ENCODE measurements at regions not wholly inside any gene's neighbourhood (a gene's known extent, or its start where the extent isn't known, plus 50 kb on each side); places are given as distances from the start of the nearest gene placed in this dataset.

DNA sequence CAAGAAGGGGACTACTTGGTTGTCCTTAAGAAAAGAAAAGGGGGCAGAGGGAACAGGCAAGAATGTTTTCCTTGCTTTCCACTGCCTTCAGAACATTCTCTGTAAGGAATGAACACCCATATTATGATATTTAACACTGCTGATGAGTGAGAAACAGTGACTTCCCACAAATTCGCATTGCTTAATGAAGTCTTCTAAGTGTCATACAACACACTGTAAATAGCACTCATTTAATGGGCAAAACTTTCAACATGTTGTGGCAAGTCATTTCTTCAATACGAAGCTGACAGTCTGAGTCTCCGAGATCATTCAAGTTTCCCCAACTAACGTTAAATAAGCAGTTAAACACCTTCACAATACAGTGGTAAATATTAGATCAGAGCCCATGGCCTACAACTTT, 464.4 kb downstream of the SHQ1 start:
- peaks cover 46 to 100% of the 10 kb centered on the region in 2 experiments for H3K79me2 ChIP-seq (ENCODE audit: control insufficient read depth in 1 of 2, insufficient read depth in 2 of 2, low read length in 2 of 2)
- no peak overlapping the region for H2BK15ac ChIP-seq (ENCODE audit: low read length)
- H2BK12ac ChIP-seq (ENCODE audit: low read depth, low read length) = no peak overlapping the region
- H3K4ac ChIP-seq (replicated peaks; ENCODE audit: insufficient read length, low read depth, low read length) = no peak overlapping the region
- no peak overlapping the region; a peak in 1 of 4 replicates for H3K4me2 ChIP-seq (ENCODE audit: insufficient read depth in 1 of 2, low read depth in 2 of 2, low read length in 2 of 2)
- no peak overlapping the region for H2AFZ ChIP-seq (ENCODE audit: low read length)
- H3K18ac ChIP-seq (ENCODE audit: extremely low read depth, low read length) = no peak overlapping the region
- no peak overlapping the region for H3K4me3 ChIP-seq (ENCODE audit: extremely low read depth in 1 of 4, insufficient read depth in 2 of 4, low read depth in 3 of 4, low read length in 4 of 4)
- no peaks in the 10 kb centered on the region for H3K27me3 ChIP-seq (replicated peaks in 1 of 4; ENCODE audit: control insufficient read depth in 3 of 4, extremely low read depth in 1 of 4, insufficient read depth in 3 of 4, low read length in 3 of 4)
- peaks cover 18% of the 10 kb centered on the region for H3K79me1 ChIP-seq (ENCODE audit: low read depth, low read length)
- H2BK20ac ChIP-seq (ENCODE audit: low read length) = no peak overlapping the region
- H3K14ac ChIP-seq (ENCODE audit: insufficient read length) = no peak overlapping the region
- whole genome bisulfite sequencing, 2 experiments (ENCODE audit: extremely low coverage in 1 of 2, insufficient coverage in 1 of 2, insufficient read length in 1 of 2, insufficient replicate concordance in 2 of 2, low coverage in 1 of 2, low lambda C conversion rate in 2 of 2, missing lambda C conversion rate in 1 of 2) = 78% methylated on average over 4 of the region's 4 CpGs; no CpG with 5 or more reads in 1 of the 2 experiments
- H3K56ac ChIP-seq (replicated peaks; ENCODE audit: insufficient read length, low read depth, low read length) = no peak overlapping the region
- H3K9ac ChIP-seq (replicated peaks in 1 of 4; ENCODE audit: extremely low read depth in 1 of 4, low read depth in 3 of 4, low read length in 3 of 4) = no peak overlapping the region
- H4K8ac ChIP-seq (ENCODE audit: extremely low read depth, insufficient read depth, low read length) = no peak overlapping the region
- H2AK5ac ChIP-seq (ENCODE audit: low read depth, low read length) = no peak overlapping the region
- H2BK5ac ChIP-seq (ENCODE audit: low read depth, low read length) = no peak overlapping the region
- H4K20me1 ChIP-seq (replicated peaks in 1 of 2; ENCODE audit: control insufficient read depth in 1 of 2, insufficient read depth in 2 of 2, low read length in 2 of 2) = peaks cover 36 to 38% of the 10 kb centered on the region in 2 experiments
- no peaks in the 10 kb centered on the region for H3K36me3 ChIP-seq (ENCODE audit: control insufficient read depth in 2 of 4, insufficient read depth in 4 of 4, low read length in 3 of 4)
- H4K91ac ChIP-seq (replicated peaks; ENCODE audit: insufficient read length, low read length) = no peak overlapping the region
- no peak overlapping the region for H3K27ac ChIP-seq (ENCODE audit: low read depth, low read length)
- H3K23ac ChIP-seq (ENCODE audit: insufficient read length) = no peak overlapping the region
- ChIA-PET CTCF (ENCODE audit: partially characterized antibody) (no interaction called here), POLR2A (ENCODE audit: partially characterized antibody) (no interaction called here)
- DNase-seq (ENCODE audit: low read depth in 1 of 2, low spot score in 2 of 2) (no peak), FAIRE-seq (no peak)
- H3K4me1 ChIP-seq (replicated peaks in 1 of 4; ENCODE audit: control insufficient read depth in 3 of 4, insufficient read depth in 4 of 4, low read length in 3 of 4) = peaks cover 2 to 34% (median 28%) of the 10 kb centered on the region in 4 experiments
- TF ChIP-seq RFX5 (IDR thresholded peaks at IDR 0.05; ENCODE audit: borderline replicate concordance, low read depth, low read length) (no peak), MAFK (IDR thresholded peaks at IDR 0.05; ENCODE audit: low read depth, low read length) (no peak), FOSL1 (IDR thresholded peaks at IDR 0.05; ENCODE audit: insufficient read depth, low read depth, low read length) (no peak), BACH1 (IDR thresholded peaks at IDR 0.05; ENCODE audit: low read length) (no peak), TCF12 (IDR thresholded peaks at IDR 0.05; ENCODE audit: low read depth, low read length) (no peak), ASH2L (IDR thresholded peaks at IDR 0.05; ENCODE audit: low read length) (no peak), EZH2 (IDR thresholded peaks at IDR 0.05; ENCODE audit: low read depth, low read length, severe bottlenecking) (no peak)
- no peaks in the 10 kb centered on the region for H3K9me3 ChIP-seq (ENCODE audit: insufficient read depth in 2 of 2, low read depth in 1 of 2, low read length in 1 of 2)
- H3K23me2 ChIP-seq (ENCODE audit: low read depth, low read length) = no peaks in the 10 kb centered on the region
- no peak overlapping the region for H2BK120ac ChIP-seq (replicated peaks; ENCODE audit: low read depth, low read length)
- no peak overlapping the region for H4K5ac ChIP-seq (ENCODE audit: insufficient read length, low read depth, low read length)

Data from H1 (cell line).